Neural progenitor cell (in vitro differentiated cells): ENCODE measurements at regions not wholly inside any gene's neighbourhood (a gene's known extent, or its start where the extent isn't known, plus 50 kb on each side); places are given as distances from the start of the nearest gene placed in this dataset.

ENCODE experiments used
- DNase-seq: peaks from one replicate; pipeline ENCODE4 v3.0.0-alpha.2; 2016; ENCODE audit warnings: low spot score
- H2AFZ ChIP-seq: fragments of 200-600 bp; sonication (generic); replicated peaks from 2 replicates; pipeline ENCODE4 v1.6.1; 2016; ENCODE audit warnings: antibody characterized with exemption
- H3F3A ChIP-seq: fragments of 200-600 bp; sonication (generic); 2 replicates; pipeline ENCODE4 v1.6.1; 2016; ENCODE audit warnings: antibody characterized with exemption, low read depth
- H3K27ac ChIP-seq: fragments of 200-600 bp; sonication (generic); 2 replicates; pipeline ENCODE4 v1.5.1; 2016; ENCODE audit warnings: mild to moderate bottlenecking
- H3K27me3 ChIP-seq: fragments of 200-600 bp; sonication (generic); 2 replicates; pipeline ENCODE4 v1.6.1; 2016; ENCODE audit warnings: mild to moderate bottlenecking, moderate library complexity
- H3K36me3 ChIP-seq: fragments of 200-600 bp; sonication (generic); 2 replicates; pipeline ENCODE4 v1.5.1; 2016
- H3K4me1 ChIP-seq: fragments of 200-600 bp; sonication (generic); 2 replicates; pipeline ENCODE4 v1.6.1; 2016; ENCODE audit warnings: mixed run types
- H3K4me2 ChIP-seq: fragments of 200-600 bp; sonication (generic); 2 replicates; pipeline ENCODE4 v1.6.1; 2016
- H3K4me3 ChIP-seq: fragments of 200-600 bp; sonication (generic); 2 replicates; pipeline ENCODE4 v1.5.1; 2016
- H3K79me2 ChIP-seq: fragments of 200-600 bp; sonication (generic); 2 replicates; pipeline ENCODE4 v1.6.1; 2016; ENCODE audit warnings: low read depth
- H3K9ac ChIP-seq: fragments of 200-600 bp; sonication (generic); 2 replicates; pipeline ENCODE4 v1.6.1; 2016
- H3K9me3 ChIP-seq: fragments of 200-600 bp; sonication (generic); 2 replicates; pipeline ENCODE4 v1.5.1; 2016; ENCODE audit warnings: low read depth
- H4K20me1 ChIP-seq: fragments of 200-600 bp; sonication (generic); 2 replicates; pipeline ENCODE4 v1.6.1; 2016; ENCODE audit warnings: low read depth
- H3K27ac Mint-ChIP-seq: 3 replicates; pipeline ENCODE4 v1.8.0; 2021; ENCODE audit warnings: mixed read lengths
- H3K27me3 Mint-ChIP-seq: 2 replicates; pipeline ENCODE4 v1.8.0; 2022; ENCODE audit warnings: low read depth, mild to moderate bottlenecking, inconsistent platforms, moderate library complexity, mixed read lengths; ENCODE audit not compliant: insufficient read depth
- H3K36me3 Mint-ChIP-seq: 3 replicates; pipeline ENCODE4 v1.8.0; 2021; ENCODE audit warnings: mixed read lengths
- H3K4me1 Mint-ChIP-seq: 3 replicates; pipeline ENCODE4 v1.8.0; 2021; ENCODE audit warnings: mixed read lengths
- H3K4me3 Mint-ChIP-seq: 3 replicates; pipeline ENCODE4 v1.8.0; 2021; ENCODE audit warnings: mild to moderate bottlenecking, moderate library complexity, mixed read lengths
- H3K9me3 Mint-ChIP-seq: 3 replicates; pipeline ENCODE4 v1.8.0; 2020; ENCODE audit warnings: mixed read lengths
- CTCF ChIP-seq: fragments of 200-600 bp; sonication (generic); IDR thresholded peaks from 2 replicates; pipeline ENCODE4 v1.5.1; 2017; ENCODE audit warnings: antibody characterized with exemption, mild to moderate bottlenecking
- EZH2 ChIP-seq: fragments of 200-600 bp; sonication (generic); IDR thresholded peaks from 2 replicates; pipeline ENCODE4 v1.6.1; 2017; ENCODE audit warnings: antibody characterized with exemption, mild to moderate bottlenecking, moderate library complexity
- EZH2phosphoT487 ChIP-seq: fragments of 200-600 bp; sonication (generic); IDR thresholded peaks from 2 replicates; pipeline ENCODE4 v1.6.1; 2017; ENCODE audit warnings: antibody characterized with exemption

- Mint-ChIP-seq H3K4me1 (peaks cover 24% of the 10 kb centered on the region), H3K9me3 (no peaks in the 10 kb centered on the region), H3K36me3 (no peaks in the 10 kb centered on the region), H3K27ac (no peak overlapping the region), H3K4me3 (no peak overlapping the region), H3K27me3 (peaks cover 11% of the 10 kb centered on the region)
- DNase-seq, result no peak
- H3K9me3 ChIP-seq, result no peaks in the 10 kb centered on the region
- no peak overlapping the region for H2AFZ ChIP-seq
- H3K4me3 ChIP-seq, result no peak overlapping the region
- no peaks in the 10 kb centered on the region for H3K79me2 ChIP-seq
- no peaks in the 10 kb centered on the region for H3K36me3 ChIP-seq
- no peak overlapping the region for H3K4me2 ChIP-seq
- no peak overlapping the region for H3K9ac ChIP-seq
- H4K20me1 ChIP-seq, result no peaks in the 10 kb centered on the region
- H3K4me1 ChIP-seq, result peaks cover 21% of the 10 kb centered on the region
- no peaks in the 10 kb centered on the region for H3F3A ChIP-seq
- H3K27me3 ChIP-seq, result no peaks in the 10 kb centered on the region
- no peak overlapping the region for H3K27ac ChIP-seq
- TF ChIP-seq EZH2 (no peak), CTCF (no peak), EZH2phosphoT487 (no peak)
Measured at GRCh38 chr5:158203261-158203660, 344.3 kb upstream of the CLINT1 start.

GRCh38 chr5:158202801-158203200 lies 343.9 kb upstream of the CLINT1 start:
- Mint-ChIP-seq H3K27me3 (peaks cover 9% of the 10 kb centered on the region), H3K4me3 (no peak overlapping the region), H3K9me3 (no peaks in the 10 kb centered on the region), H3K4me1 (peaks cover 28% of the 10 kb centered on the region), H3K27ac (no peak overlapping the region), H3K36me3 (no peaks in the 10 kb centered on the region)
- H3K9ac ChIP-seq, result no peak overlapping the region
- H4K20me1 ChIP-seq, result no peaks in the 10 kb centered on the region
- DNase-seq, result no peak
- H2AFZ ChIP-seq, result no peak overlapping the region
- no peak overlapping the region for H3K4me3 ChIP-seq
- no peaks in the 10 kb centered on the region for H3K79me2 ChIP-seq
- H3K4me2 ChIP-seq, result no peak overlapping the region
- no peaks in the 10 kb centered on the region for H3K9me3 ChIP-seq
- peaks cover 21% of the 10 kb centered on the region for H3K4me1 ChIP-seq
- H3K36me3 ChIP-seq, result no peaks in the 10 kb centered on the region
- no peak for TF ChIP-seq CTCF
- TF ChIP-seq EZH2, result no peak
- TF ChIP-seq EZH2phosphoT487, result no peak
- H3F3A ChIP-seq, result no peaks in the 10 kb centered on the region
- H3K27ac ChIP-seq, result no peak overlapping the region
- no peaks in the 10 kb centered on the region for H3K27me3 ChIP-seq

GRCh38 chr5:158200619-158201018 lies 341.7 kb upstream of the CLINT1 start:
- Histone ChIP-seq H3K4me3 (no peak overlapping the region), H3K4me2 (no peak overlapping the region), H3K27ac (no peak overlapping the region), H3F3A (no peaks in the 10 kb centered on the region), H3K4me1 (peaks cover 21% of the 10 kb centered on the region), H3K9ac (no peak overlapping the region), H2AFZ (no peak overlapping the region), H4K20me1 (no peaks in the 10 kb centered on the region), H3K36me3 (no peaks in the 10 kb centered on the region), H3K79me2 (no peaks in the 10 kb centered on the region), H3K27me3 (no peaks in the 10 kb centered on the region), H3K9me3 (no peaks in the 10 kb centered on the region)
- Mint-ChIP-seq H3K4me3 (no peak overlapping the region), H3K27ac (no peak overlapping the region), H3K27me3 (peaks cover 9% of the 10 kb centered on the region), H3K9me3 (no peaks in the 10 kb centered on the region), H3K4me1 (peaks cover 41% of the 10 kb centered on the region), H3K36me3 (no peaks in the 10 kb centered on the region)
- TF ChIP-seq EZH2phosphoT487, result no peak
- no peak for TF ChIP-seq CTCF
- no peak for TF ChIP-seq EZH2
- no peak for DNase-seq

GRCh38 chr5:158198636-158199035 lies 339.7 kb upstream of the CLINT1 start:
- Mint-ChIP-seq H3K27ac (peak overlapping the region; percentile 2), H3K4me3 (no peak overlapping the region), H3K9me3 (no peaks in the 10 kb centered on the region), H3K36me3 (no peaks in the 10 kb centered on the region), H3K27me3 (peaks cover 13% of the 10 kb centered on the region), H3K4me1 (peaks cover 54% of the 10 kb centered on the region)
- H3K4me2 ChIP-seq, result no peak overlapping the region
- no peaks in the 10 kb centered on the region for H3K9me3 ChIP-seq
- H3K9ac ChIP-seq, result no peak overlapping the region
- no peaks in the 10 kb centered on the region for H4K20me1 ChIP-seq
- H3F3A ChIP-seq, result no peaks in the 10 kb centered on the region
- H3K27me3 ChIP-seq, result no peaks in the 10 kb centered on the region
- H3K36me3 ChIP-seq, result no peaks in the 10 kb centered on the region
- DNase-seq, result no peak
- TF ChIP-seq EZH2phosphoT487, result no peak
- no peak for TF ChIP-seq CTCF
- TF ChIP-seq EZH2, result no peak
- H2AFZ ChIP-seq, result peak overlapping the region; percentile 44
- H3K79me2 ChIP-seq, result no peaks in the 10 kb centered on the region
- H3K4me3 ChIP-seq, result no peak overlapping the region
- H3K4me1 ChIP-seq, result peaks cover 21% of the 10 kb centered on the region
- no peak overlapping the region for H3K27ac ChIP-seq
